Heart left ventricle (tissue), 16 donors: ENCODE measurements at regions not wholly inside any gene's neighbourhood (a gene's known extent, or its start where the extent isn't known, plus 50 kb on each side); places are given as distances from the start of the nearest gene placed in this dataset.

Source experiments
- ATAC-seq, 4 donors: fragments of 200-7000 bp; cut with Tn5 transposase; one replicate each; pipeline ENCODE4 v1.9.1; 2020 to 2022; ENCODE audit warnings: moderate library complexity in 4 of 4, mild to moderate bottlenecking in 3 of 4, moderate number of reproducible peaks in 1 of 4
- DNase-seq, 5 donors: peaks; one replicate each; pipeline ENCODE4 v3.0.0-alpha.2; 2020
- H3K27ac ChIP-seq, 12 donors: fragments of 200-600 bp; sonication (generic) in 4 of 12; one replicate each; pipeline versions ENCODE4 v1.5.0 to v1.8.0; 2016 to 2022; ENCODE audit warnings: mild to moderate bottlenecking in 2 of 12
- H3K27me3 ChIP-seq, 9 donors: fragments of 200-600 bp; sonication (generic) in 2 of 9; one replicate each; pipeline versions ENCODE4 v1.5.1 to v1.8.0; 2016 to 2022; ENCODE audit warnings: mild to moderate bottlenecking in 3 of 9
- H3K36me3 ChIP-seq, 9 donors: fragments of 200-600 bp; sonication (generic) in 2 of 9; one replicate each; pipeline versions ENCODE4 v1.5.0 to v1.8.0; 2018 to 2022; ENCODE audit warnings: mild to moderate bottlenecking in 2 of 9
- H3K4me1 ChIP-seq, 12 donors: fragments of 200-600 bp; sonication (generic) in 4 of 12; one replicate each; pipeline versions ENCODE4 v1.5.0 to v1.8.0; 2016 to 2022; ENCODE audit warnings: mild to moderate bottlenecking in 3 of 12
- H3K4me3 ChIP-seq, 12 donors: fragments of 200-600 bp; sonication (generic) in 4 of 12; one replicate each; pipeline versions ENCODE4 v1.5.0 to v1.8.0; 2017 to 2022; ENCODE audit warnings: mild to moderate bottlenecking in 9 of 12, moderate library complexity in 4 of 12
- H3K9me3 ChIP-seq, 12 donors: fragments of 200-600 bp; sonication (generic) in 4 of 12; one replicate each; pipeline versions ENCODE4 v1.5.0 to v1.8.0; 2016 to 2022; ENCODE audit warnings: mild to moderate bottlenecking in 1 of 12
- POLR2A ChIP-seq, 2 donors: fragments of 450-650 bp; IDR thresholded peaks; one replicate each; pipeline ENCODE4 v1.6.1; 2017; ENCODE audit warnings: antibody characterized with exemption in 2 of 2, mild to moderate bottlenecking in 2 of 2, moderate library complexity in 2 of 2
- WGBS, 4 donors: extraction: QIAGEN DNeasy Blood & Tissue Kit in 2 of 4; methylation state at CpG; one replicate each; pipeline versions ENCODE4 v1.1.5 to v1.1.7; 2013 to 2018; 5-methylcytosine and 5-hydroxymethylcytosine counted together
- intact Hi-C, 10 donors: fragments of 100-400 bp; cut with DNase I; formaldehyde crosslinking; loops; one replicate each; pipeline versions ENCODE4 v1.11.1 to v1.14.2; 2022
- TF ChIP-seq, protein P1 (sequence below), 12 donors: fragments of 200-600 bp; sonication (generic) in 4 of 12; IDR thresholded peaks; one replicate each; pipeline versions ENCODE4 v1.5.0 to v1.8.0; 2018 to 2022; ENCODE audit warnings: antibody characterized with exemption in 12 of 12, mild to moderate bottlenecking in 5 of 12
- donor health status: ischemic (EF 13 %, LVEDD 7.1; RV severe dilation, severe dysfunction).
- donor health status: healthy with polysubstance abuse.
- donor health status: DM: no; HTN: yes; CAD: no.
- donor health status: DM: no; HTN: no; CAD: no.
- donor health status: ischemic (EF 25% LVEDD 6.9; RV normal size, moderate dysfunction).
- donor health status: ischemic (EF 25% LVEDD 5.7; RV mildly dilated, moderate dysfunction).
- donor health status: healthy.
- donor health status: DM: yes; HTN: yes; CAD: no.
- donor health status: ischemic (EF 35%, LVEDD 5.7; RV mildly dilated, moderate dysfunction).
- donor health status: nonischemic (EF 11% LVEDD 7.7; RV severe dilation, severe dysfunction).
- donor health status: DM: yes; HTN: yes; CAD: no.
- donor health status: PGD.
- donor health status: ischemic (EF 29% LVEDD 5.4; RV normal size, mild dysfunction).
- donor health status: nonischemic (EF 23%, LVEDD 6.1; RV moderate dilation, normal function).

DNA sequence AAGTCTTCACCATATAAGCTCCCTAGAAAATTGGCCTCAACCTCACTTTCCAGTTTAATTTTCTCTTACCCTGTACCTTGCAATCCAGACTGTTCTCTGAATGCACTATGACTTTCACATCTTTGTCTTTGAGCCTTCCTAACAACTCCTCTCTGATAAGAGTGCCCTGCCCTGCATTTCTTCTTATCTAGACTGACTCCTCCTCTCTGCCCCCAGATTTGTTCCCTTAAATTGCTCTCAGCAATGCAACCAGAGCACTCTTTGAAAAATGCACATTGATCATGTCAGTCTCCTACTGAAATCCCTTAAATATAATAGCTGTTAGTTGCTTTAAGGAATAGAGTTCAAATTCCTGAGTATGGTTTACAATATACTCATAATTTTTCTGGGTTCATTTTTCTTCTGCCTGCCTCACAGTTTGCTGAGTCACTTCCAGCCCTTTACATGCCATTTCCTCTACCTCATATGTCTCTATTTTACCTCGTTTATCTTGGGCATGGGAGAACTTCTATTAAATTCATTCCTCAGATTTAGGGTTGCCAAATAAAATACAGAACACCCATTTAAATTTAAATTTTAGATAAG is 582.7 kb upstream of the AADAT start:
- no peak for DNase-seq
- H3K27ac ChIP-seq = no peak overlapping the region
- WGBS, 4 donors = 3 to 7% (median 5%) methylated on average over 1 of the region's 1 CpG

DNA sequence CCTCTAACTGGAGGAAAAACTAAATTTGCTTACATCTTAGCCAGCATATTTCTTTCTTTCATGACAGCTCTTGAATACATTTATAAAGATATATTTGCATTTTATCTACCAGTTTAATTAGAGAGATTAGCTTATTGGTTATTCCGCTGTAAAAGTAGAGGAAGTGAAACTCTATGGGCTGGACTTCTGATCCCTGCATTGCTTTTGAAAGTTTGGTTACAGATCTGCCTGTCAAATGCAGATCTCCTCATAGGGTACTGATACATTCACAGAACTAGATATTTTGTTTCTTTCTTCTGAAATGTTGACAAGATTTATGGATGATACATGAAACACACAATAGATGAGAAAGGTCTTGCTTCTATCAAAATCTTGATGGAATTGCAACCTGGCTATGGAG is 581.4 kb upstream of the AADAT start:
- no peak overlapping the region for H3K27ac ChIP-seq
- intact Hi-C loops = no loop called here
- WGBS, 4 donors = 33 to 82% (median 51%) methylated on average over 1 of the region's 1 CpG
- TF ChIP-seq, protein P1, sequence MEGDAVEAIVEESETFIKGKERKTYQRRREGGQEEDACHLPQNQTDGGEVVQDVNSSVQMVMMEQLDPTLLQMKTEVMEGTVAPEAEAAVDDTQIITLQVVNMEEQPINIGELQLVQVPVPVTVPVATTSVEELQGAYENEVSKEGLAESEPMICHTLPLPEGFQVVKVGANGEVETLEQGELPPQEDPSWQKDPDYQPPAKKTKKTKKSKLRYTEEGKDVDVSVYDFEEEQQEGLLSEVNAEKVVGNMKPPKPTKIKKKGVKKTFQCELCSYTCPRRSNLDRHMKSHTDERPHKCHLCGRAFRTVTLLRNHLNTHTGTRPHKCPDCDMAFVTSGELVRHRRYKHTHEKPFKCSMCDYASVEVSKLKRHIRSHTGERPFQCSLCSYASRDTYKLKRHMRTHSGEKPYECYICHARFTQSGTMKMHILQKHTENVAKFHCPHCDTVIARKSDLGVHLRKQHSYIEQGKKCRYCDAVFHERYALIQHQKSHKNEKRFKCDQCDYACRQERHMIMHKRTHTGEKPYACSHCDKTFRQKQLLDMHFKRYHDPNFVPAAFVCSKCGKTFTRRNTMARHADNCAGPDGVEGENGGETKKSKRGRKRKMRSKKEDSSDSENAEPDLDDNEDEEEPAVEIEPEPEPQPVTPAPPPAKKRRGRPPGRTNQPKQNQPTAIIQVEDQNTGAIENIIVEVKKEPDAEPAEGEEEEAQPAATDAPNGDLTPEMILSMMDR (IDR thresholded peaks at IDR 0.05) = no peak
- TF ChIP-seq POLR2A (IDR thresholded peaks at IDR 0.05) = no peak
- no peaks in the 10 kb centered on the region for H3K9me3 ChIP-seq
- H3K27me3 ChIP-seq = no peaks in the 10 kb centered on the region
- peaks cover 0 to 3% (median 0%) of the 10 kb centered on the region in 12 donors for H3K4me1 ChIP-seq
- no peak for ATAC-seq
- no peak overlapping the region for H3K4me3 ChIP-seq
- DNase-seq = no peak
- H3K36me3 ChIP-seq = no peaks in the 10 kb centered on the region

More for the DNA sequence above, 582.7 kb upstream of the AADAT start:
- Histone ChIP-seq H3K4me1 (peaks cover 0 to 3% (median 0%) of the 10 kb centered on the region in 12 donors), H3K4me3 (no peak overlapping the region), H3K27me3 (no peaks in the 10 kb centered on the region), H3K36me3 (no peaks in the 10 kb centered on the region), H3K9me3 (no peaks in the 10 kb centered on the region)
- TF ChIP-seq, protein P1 (IDR thresholded peaks at IDR 0.05) = no peak
- TF ChIP-seq POLR2A (IDR thresholded peaks at IDR 0.05) = no peak
- no peak for ATAC-seq
- intact Hi-C loops = no loop called here

DNA sequence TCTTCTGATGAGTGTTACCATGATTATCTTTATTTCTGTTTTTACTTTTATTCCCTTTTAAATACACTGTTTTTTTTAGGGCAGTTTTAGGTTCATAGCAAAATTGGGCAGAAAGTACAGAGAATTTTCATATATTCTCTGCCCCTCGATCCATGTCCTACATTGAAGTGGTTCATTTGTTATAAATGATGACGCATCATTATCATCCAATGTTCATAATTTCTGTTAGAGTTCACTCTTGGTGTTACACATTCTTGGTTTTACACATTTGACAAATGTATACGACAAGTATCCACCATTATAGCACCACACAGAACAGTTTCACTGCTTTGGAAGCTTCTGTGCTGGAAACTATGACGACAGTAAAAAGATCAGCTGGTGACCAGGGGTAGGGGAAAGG is 578.1 kb upstream of the AADAT start:
- WGBS, 4 donors = 78 to 90% (median 83%) methylated on average over 4 of the region's 4 CpGs
- no peak for ATAC-seq

DNA sequence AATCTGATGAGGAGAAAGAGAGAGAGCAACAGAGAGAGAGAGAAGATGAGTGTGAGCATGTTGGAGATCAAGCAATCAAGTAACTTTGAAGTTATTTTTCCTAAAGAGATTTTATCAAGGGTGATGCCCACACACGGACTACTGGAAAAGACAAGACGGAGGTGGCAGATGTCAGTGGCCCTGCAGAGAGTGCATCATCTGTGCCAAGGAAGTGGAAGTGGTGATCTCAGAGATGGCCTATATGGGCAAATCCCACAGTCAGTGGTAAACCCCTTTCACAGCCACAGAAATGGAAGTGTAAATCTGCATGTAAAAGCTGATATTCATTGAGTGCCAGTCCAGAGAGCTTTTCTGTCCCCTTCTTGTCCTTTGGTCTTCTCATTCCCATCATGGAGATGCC is 577.2 kb upstream of the AADAT start:
- H3K4me1 ChIP-seq = no peaks in the 10 kb centered on the region
- ATAC-seq (no peak), DNase-seq (no peak)
- intact Hi-C loops = no loop called here
- H3K27me3 ChIP-seq = no peaks in the 10 kb centered on the region
- H3K9me3 ChIP-seq = no peaks in the 10 kb centered on the region
- H3K27ac ChIP-seq = no peak overlapping the region
- TF ChIP-seq, protein P1 (IDR thresholded peaks at IDR 0.05) = no peak
- no peak for TF ChIP-seq POLR2A (IDR thresholded peaks at IDR 0.05)
- WGBS, 4 donors = 55 to 78% (median 61%) methylated on average over 2 of the region's 2 CpGs
- H3K4me3 ChIP-seq = no peak overlapping the region
- no peaks in the 10 kb centered on the region for H3K36me3 ChIP-seq

More for the DNA sequence above, 578.1 kb upstream of the AADAT start:
- Histone ChIP-seq H3K4me3 (no peak overlapping the region), H3K9me3 (no peaks in the 10 kb centered on the region), H3K4me1 (peaks cover 0 to 3% (median 0%) of the 10 kb centered on the region in 12 donors), H3K27ac (no peak overlapping the region), H3K36me3 (no peaks in the 10 kb centered on the region), H3K27me3 (no peaks in the 10 kb centered on the region)
- TF ChIP-seq POLR2A (IDR thresholded peaks at IDR 0.05) = no peak
- intact Hi-C loops = no loop called here
- no peak for DNase-seq

DNA sequence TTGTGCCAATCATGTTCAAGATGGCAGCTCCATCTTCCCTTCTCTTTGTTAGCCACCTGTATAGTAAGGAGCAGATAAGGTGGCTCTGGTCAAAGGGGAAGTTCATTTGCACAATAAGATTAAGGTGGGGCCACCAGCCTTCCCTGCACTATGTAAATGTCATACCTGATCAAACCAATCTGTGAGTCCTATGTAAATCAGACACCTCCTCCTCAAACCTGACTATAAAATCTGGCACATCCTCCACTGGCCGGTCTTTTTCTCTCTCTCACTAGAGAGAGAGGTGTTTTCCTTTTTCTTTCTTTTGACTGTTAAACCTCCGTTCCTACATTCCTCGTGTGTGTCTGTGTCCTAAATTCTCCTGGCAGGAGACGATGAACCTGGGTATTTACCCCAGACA is 572.5 kb upstream of the AADAT start:
- intact Hi-C loops = no loop called here
- no peak overlapping the region for H3K27ac ChIP-seq
- no peaks in the 10 kb centered on the region for H3K9me3 ChIP-seq
- no peak for DNase-seq
- TF ChIP-seq, protein P1 (IDR thresholded peaks at IDR 0.05) = no peak
- no peak for TF ChIP-seq POLR2A (IDR thresholded peaks at IDR 0.05)
- no peaks in the 10 kb centered on the region for H3K36me3 ChIP-seq
- H3K4me3 ChIP-seq = no peak overlapping the region
- no peaks in the 10 kb centered on the region for H3K4me1 ChIP-seq
- no peak for ATAC-seq
- 49 to 64% (median 52%) methylated on average over 4 of the region's 4 CpGs for WGBS, 4 donors
- no peaks in the 10 kb centered on the region for H3K27me3 ChIP-seq
